HEK293 (cell line): ENCODE measurements at regions not wholly inside any gene's neighbourhood (a gene's known extent, or its start where the extent isn't known, plus 50 kb on each side); places are given as distances from the start of the nearest gene placed in this dataset.

Experiments
- KLF10 ChIP-seq: fragments of 450-650 bp; IDR thresholded peaks from 2 replicates; pipeline ENCODE4 v1.5.1; 2018; ENCODE audit warnings: missing biosample characterization, mild to moderate bottlenecking, missing genetic modification characterization
- SALL2 ChIP-seq: fragments of 450-650 bp; formaldehyde crosslinking; IDR thresholded peaks from 2 replicates; pipeline ENCODE4 v1.5.0; 2017; ENCODE audit warnings: missing biosample characterization, mild to moderate bottlenecking, missing genetic modification characterization, borderline replicate concordance
- YY1 ChIP-seq: fragments of 450-650 bp; formaldehyde crosslinking; IDR thresholded peaks from 2 replicates; pipeline ENCODE4 v1.5.1; 2018; ENCODE audit warnings: missing biosample characterization, missing genetic modification characterization
- ZFP3 ChIP-seq: fragments of 450-650 bp; formaldehyde crosslinking; IDR thresholded peaks from 2 replicates; pipeline ENCODE4 v1.5.1; 2016; ENCODE audit warnings: low read depth, missing biosample characterization, missing genetic modification characterization
- ZNF549 ChIP-seq: fragments of 450-650 bp; IDR thresholded peaks from 2 replicates; pipeline ENCODE4 v1.5.1; 2018; ENCODE audit warnings: missing biosample characterization, missing genetic modification characterization, mild to moderate bottlenecking, inconsistent platforms, moderate library complexity
- TF ChIP-seq, protein P1 (sequence below): fragments of 450-650 bp; formaldehyde crosslinking; IDR thresholded peaks from 2 replicates; pipeline ENCODE4 v1.5.1; 2016; ENCODE audit warnings: missing biosample characterization, missing genetic modification characterization, borderline replicate concordance
- TF ChIP-seq, protein P2 (sequence below): fragments of 450-650 bp; formaldehyde crosslinking; IDR thresholded peaks from 2 replicates; pipeline ENCODE4 v1.5.1; 2016; ENCODE audit warnings: missing biosample characterization, missing genetic modification characterization
- TF ChIP-seq, protein P3 (sequence below): fragments of 450-650 bp; formaldehyde crosslinking; IDR thresholded peaks from 2 replicates; pipeline ENCODE4 v1.5.1; 2017; ENCODE audit warnings: missing biosample characterization, mild to moderate bottlenecking, missing genetic modification characterization, moderate library complexity

DNA sequence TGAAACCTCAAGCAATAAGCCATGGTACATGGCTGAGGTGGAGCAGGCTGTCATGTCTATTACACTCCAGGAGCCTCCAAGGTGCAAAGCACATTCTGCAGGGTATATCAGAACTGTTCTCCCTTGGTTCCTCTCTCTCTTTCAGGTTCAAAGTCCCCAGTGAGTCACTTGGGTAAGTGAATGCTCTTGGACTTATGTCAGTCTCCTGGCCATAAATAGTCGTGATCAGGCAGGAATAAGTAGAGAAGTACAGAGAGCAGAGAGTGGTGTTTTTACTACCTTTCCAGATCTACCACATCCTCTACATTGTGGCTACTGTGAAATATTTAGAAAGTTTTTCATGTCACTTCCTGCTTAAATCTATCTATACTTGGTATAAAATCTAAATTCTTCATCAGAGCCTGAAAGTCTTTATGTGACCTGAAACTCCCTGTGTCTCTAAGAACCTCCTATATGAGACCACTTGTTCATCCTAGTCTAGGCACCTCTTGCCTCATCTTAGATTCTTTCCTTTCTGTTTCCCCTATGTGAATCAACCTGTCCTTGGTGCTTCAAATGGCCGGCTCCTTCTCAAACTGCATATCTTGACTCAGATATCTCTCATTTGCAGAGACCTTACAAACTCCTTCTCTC lies 1077.6 kb upstream of the MAP3K7 start:
- TF ChIP-seq ZFP3 (tag by site-specific recombination) (no peak), SALL2 (tag by site-specific recombination) (no peak), ZNF549 (no peak), YY1 (tag by site-specific recombination) (no peak), KLF10 (no peak)
- TF ChIP-seq, protein P1, sequence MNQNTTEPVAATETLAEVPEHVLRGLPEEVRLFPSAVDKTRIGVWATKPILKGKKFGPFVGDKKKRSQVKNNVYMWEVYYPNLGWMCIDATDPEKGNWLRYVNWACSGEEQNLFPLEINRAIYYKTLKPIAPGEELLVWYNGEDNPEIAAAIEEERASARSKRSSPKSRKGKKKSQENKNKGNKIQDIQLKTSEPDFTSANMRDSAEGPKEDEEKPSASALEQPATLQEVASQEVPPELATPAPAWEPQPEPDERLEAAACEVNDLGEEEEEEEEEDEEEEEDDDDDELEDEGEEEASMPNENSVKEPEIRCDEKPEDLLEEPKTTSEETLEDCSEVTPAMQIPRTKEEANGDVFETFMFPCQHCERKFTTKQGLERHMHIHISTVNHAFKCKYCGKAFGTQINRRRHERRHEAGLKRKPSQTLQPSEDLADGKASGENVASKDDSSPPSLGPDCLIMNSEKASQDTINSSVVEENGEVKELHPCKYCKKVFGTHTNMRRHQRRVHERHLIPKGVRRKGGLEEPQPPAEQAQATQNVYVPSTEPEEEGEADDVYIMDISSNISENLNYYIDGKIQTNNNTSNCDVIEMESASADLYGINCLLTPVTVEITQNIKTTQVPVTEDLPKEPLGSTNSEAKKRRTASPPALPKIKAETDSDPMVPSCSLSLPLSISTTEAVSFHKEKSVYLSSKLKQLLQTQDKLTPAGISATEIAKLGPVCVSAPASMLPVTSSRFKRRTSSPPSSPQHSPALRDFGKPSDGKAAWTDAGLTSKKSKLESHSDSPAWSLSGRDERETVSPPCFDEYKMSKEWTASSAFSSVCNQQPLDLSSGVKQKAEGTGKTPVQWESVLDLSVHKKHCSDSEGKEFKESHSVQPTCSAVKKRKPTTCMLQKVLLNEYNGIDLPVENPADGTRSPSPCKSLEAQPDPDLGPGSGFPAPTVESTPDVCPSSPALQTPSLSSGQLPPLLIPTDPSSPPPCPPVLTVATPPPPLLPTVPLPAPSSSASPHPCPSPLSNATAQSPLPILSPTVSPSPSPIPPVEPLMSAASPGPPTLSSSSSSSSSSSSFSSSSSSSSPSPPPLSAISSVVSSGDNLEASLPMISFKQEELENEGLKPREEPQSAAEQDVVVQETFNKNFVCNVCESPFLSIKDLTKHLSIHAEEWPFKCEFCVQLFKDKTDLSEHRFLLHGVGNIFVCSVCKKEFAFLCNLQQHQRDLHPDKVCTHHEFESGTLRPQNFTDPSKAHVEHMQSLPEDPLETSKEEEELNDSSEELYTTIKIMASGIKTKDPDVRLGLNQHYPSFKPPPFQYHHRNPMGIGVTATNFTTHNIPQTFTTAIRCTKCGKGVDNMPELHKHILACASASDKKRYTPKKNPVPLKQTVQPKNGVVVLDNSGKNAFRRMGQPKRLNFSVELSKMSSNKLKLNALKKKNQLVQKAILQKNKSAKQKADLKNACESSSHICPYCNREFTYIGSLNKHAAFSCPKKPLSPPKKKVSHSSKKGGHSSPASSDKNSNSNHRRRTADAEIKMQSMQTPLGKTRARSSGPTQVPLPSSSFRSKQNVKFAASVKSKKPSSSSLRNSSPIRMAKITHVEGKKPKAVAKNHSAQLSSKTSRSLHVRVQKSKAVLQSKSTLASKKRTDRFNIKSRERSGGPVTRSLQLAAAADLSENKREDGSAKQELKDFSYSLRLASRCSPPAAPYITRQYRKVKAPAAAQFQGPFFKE, result no peak
- TF ChIP-seq, protein P2, sequence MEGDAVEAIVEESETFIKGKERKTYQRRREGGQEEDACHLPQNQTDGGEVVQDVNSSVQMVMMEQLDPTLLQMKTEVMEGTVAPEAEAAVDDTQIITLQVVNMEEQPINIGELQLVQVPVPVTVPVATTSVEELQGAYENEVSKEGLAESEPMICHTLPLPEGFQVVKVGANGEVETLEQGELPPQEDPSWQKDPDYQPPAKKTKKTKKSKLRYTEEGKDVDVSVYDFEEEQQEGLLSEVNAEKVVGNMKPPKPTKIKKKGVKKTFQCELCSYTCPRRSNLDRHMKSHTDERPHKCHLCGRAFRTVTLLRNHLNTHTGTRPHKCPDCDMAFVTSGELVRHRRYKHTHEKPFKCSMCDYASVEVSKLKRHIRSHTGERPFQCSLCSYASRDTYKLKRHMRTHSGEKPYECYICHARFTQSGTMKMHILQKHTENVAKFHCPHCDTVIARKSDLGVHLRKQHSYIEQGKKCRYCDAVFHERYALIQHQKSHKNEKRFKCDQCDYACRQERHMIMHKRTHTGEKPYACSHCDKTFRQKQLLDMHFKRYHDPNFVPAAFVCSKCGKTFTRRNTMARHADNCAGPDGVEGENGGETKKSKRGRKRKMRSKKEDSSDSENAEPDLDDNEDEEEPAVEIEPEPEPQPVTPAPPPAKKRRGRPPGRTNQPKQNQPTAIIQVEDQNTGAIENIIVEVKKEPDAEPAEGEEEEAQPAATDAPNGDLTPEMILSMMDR (tag by site-specific recombination), result no peak
- TF ChIP-seq, protein P3, sequence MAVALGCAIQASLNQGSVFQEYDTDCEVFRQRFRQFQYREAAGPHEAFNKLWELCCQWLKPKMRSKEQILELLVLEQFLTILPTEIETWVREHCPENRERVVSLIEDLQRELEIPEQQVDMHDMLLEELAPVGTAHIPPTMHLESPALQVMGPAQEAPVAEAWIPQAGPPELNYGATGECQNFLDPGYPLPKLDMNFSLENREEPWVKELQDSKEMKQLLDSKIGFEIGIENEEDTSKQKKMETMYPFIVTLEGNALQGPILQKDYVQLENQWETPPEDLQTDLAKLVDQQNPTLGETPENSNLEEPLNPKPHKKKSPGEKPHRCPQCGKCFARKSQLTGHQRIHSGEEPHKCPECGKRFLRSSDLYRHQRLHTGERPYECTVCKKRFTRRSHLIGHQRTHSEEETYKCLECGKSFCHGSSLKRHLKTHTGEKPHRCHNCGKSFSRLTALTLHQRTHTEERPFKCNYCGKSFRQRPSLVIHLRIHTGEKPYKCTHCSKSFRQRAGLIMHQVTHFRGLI (tag by site-specific recombination), result no peak
